ENCODE measurements at regions not wholly inside any gene's neighbourhood (a gene's known extent, or its start where the extent isn't known, plus 50 kb on each side); places are given as distances from the start of the nearest gene placed in this dataset.

- H3K79me2 ChIP-seq (ENCODE audit: control insufficient read depth, insufficient read depth, low read length), result no peaks in the 10 kb centered on the region
- peak overlapping the region; percentile 53 for H2AFZ ChIP-seq (ENCODE audit: control insufficient read depth, low read length)
- peak overlapping the region; percentile 69 for H3K9ac ChIP-seq (ENCODE audit: control insufficient read depth, extremely low read depth, insufficient read depth, low read length)
- peak; percentile 75 for FAIRE-seq
- no peaks in the 10 kb centered on the region for H3K9me3 ChIP-seq (ENCODE audit: control insufficient read depth, low read depth, low read length)
- H3K27me3 ChIP-seq (ENCODE audit: control insufficient read depth, extremely low read depth, insufficient read depth, low read length), result peaks cover 10% of the 10 kb centered on the region
- H3K4me1 ChIP-seq (ENCODE audit: control insufficient read depth, extremely low read depth, insufficient read depth, low read length), result peaks cover 27% of the 10 kb centered on the region
- H4K20me1 ChIP-seq (ENCODE audit: control insufficient read depth, extremely low read depth, insufficient read depth, low read length), result no peaks in the 10 kb centered on the region
- dilution Hi-C loops (cut with MboI; ENCODE audit: extremely low pct_ligation_motif_present, low sequenced_read_pairs), result no loop called here
- TF ChIP-seq EZH2 (IDR thresholded peaks at IDR 0.05; ENCODE audit: low read length) (no peak), CTCF (optimal IDR thresholded peaks at IDR 0.05 in 1 of 3, IDR thresholded peaks at IDR 0.05 in 1 of 3, conservative IDR thresholded peaks at IDR 0.05 in 1 of 3; ENCODE audit: extremely low read depth in 1 of 3, insufficient read depth in 2 of 3, low read length in 3 of 3) (no peak)
- peaks cover 5 to 19% of the 10 kb centered on the region in 2 experiments for H3K36me3 ChIP-seq (ENCODE audit: control insufficient read depth in 2 of 2, extremely low read depth in 1 of 2, insufficient read depth in 2 of 2, low read length in 2 of 2)
- H3K27ac ChIP-seq (ENCODE audit: control insufficient read depth, insufficient read depth, low read length), result no peak overlapping the region
- DNase-seq (ENCODE audit: low read depth, low spot score), result no peak
- H3K9me1 ChIP-seq (ENCODE audit: control insufficient read depth, extremely low read depth, insufficient read depth, low read length), result no peaks in the 10 kb centered on the region
- H3K4me3 ChIP-seq (ENCODE audit: control insufficient read depth in 2 of 3, extremely low read depth in 1 of 3, insufficient read depth in 2 of 3, low read depth in 1 of 3, low read length in 3 of 3), result peak overlapping the region; percentile 38 to 78 (median 67)
- H3K4me2 ChIP-seq (ENCODE audit: control insufficient read depth, extremely low read depth, insufficient read depth, low read depth, low read length), result peak overlapping the region; percentile 82
These were observed 119.1 kb upstream of the SMURF2 start for GRCh38 chr17:64781014-64781756.

- Histone ChIP-seq H3K4me3 (ENCODE audit: control insufficient read depth in 2 of 3, extremely low read depth in 1 of 3, insufficient read depth in 2 of 3, low read depth in 1 of 3, low read length in 3 of 3) (peak overlapping the region; percentile 38 to 78 (median 67)), H3K79me2 (ENCODE audit: control insufficient read depth, insufficient read depth, low read length) (no peaks in the 10 kb centered on the region), H2AFZ (ENCODE audit: control insufficient read depth, low read length) (peak overlapping the region; percentile 53), H3K4me2 (ENCODE audit: control insufficient read depth, extremely low read depth, insufficient read depth, low read depth, low read length) (peak overlapping the region; percentile 82), H3K27ac (ENCODE audit: control insufficient read depth, insufficient read depth, low read length) (peak overlapping the region; percentile 49), H3K4me1 (ENCODE audit: control insufficient read depth, extremely low read depth, insufficient read depth, low read length) (peaks cover 23% of the 10 kb centered on the region), H3K9ac (ENCODE audit: control insufficient read depth, extremely low read depth, insufficient read depth, low read length) (peak overlapping the region; percentile 69), H3K27me3 (ENCODE audit: control insufficient read depth, extremely low read depth, insufficient read depth, low read length) (peaks cover 10% of the 10 kb centered on the region), H3K9me1 (ENCODE audit: control insufficient read depth, extremely low read depth, insufficient read depth, low read length) (no peaks in the 10 kb centered on the region), H4K20me1 (ENCODE audit: control insufficient read depth, extremely low read depth, insufficient read depth, low read length) (no peaks in the 10 kb centered on the region), H3K9me3 (ENCODE audit: control insufficient read depth, low read depth, low read length) (no peaks in the 10 kb centered on the region), H3K36me3 (ENCODE audit: control insufficient read depth in 2 of 2, extremely low read depth in 1 of 2, insufficient read depth in 2 of 2, low read length in 2 of 2) (peaks cover 5 to 16% of the 10 kb centered on the region in 2 experiments)
- TF ChIP-seq CTCF (optimal IDR thresholded peaks at IDR 0.05 in 1 of 3, IDR thresholded peaks at IDR 0.05 in 1 of 3, conservative IDR thresholded peaks at IDR 0.05 in 1 of 3; ENCODE audit: extremely low read depth in 1 of 3, insufficient read depth in 2 of 3, low read length in 3 of 3) (no peak), EZH2 (IDR thresholded peaks at IDR 0.05; ENCODE audit: low read length) (no peak)
- FAIRE-seq, result no peak
- dilution Hi-C loops (cut with MboI; ENCODE audit: extremely low pct_ligation_motif_present, low sequenced_read_pairs), result no loop called here
- DNase-seq (ENCODE audit: low read depth, low spot score), result no peak
These were observed 118.2 kb upstream of the SMURF2 start for GRCh38 chr17:64780096-64781013.

Data from keratinocyte (primary cell).